OCI-LY1 (cell line): ENCODE measurements at regions not wholly inside any gene's neighbourhood (a gene's known extent, or its start where the extent isn't known, plus 50 kb on each side); places are given as distances from the start of the nearest gene placed in this dataset.

Experiments
- CTCF ChIP-seq: fragments of 200-600 bp; sonication (generic), shearing (Covaris generic); IDR thresholded peaks from 2 replicates; pipeline ENCODE4 v1.5.1; 2017; ENCODE audit warnings: mild to moderate bottlenecking, antibody characterized with exemption, low read length, moderate library complexity, mixed read lengths
- EZH2 ChIP-seq: fragments of 200-600 bp; sonication (generic), shearing (Covaris generic); IDR thresholded peaks from 2 replicates; pipeline ENCODE4 v1.8.0; 2017; ENCODE audit warnings: borderline replicate concordance, mixed run types, mild to moderate bottlenecking, antibody characterized with exemption, low read length, moderate library complexity, mixed read lengths

DNA sequence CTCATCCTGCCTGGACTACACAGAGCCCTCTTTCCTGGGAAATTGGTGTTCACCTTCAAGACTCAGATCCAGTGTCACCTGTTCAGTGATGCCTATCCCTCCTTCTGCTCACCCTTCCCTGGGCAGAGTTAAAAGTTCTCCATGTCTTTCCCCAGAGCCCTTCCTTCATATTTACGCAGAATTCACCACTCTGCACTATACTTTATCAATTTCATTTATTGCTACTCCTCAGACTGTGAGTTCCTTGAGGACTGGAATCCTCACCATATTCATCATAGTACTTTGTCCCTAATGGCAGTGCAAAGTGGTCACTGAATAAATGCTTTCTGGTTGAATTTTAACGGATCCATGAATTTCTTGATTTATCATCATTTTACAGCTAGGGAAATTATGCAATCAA lies 300.0 kb downstream of the CHRM3 start:
- no peak for TF ChIP-seq EZH2
- TF ChIP-seq CTCF = no peak
